HG03439 (cell line): ENCODE measurements at regions not wholly inside any gene's neighbourhood (a gene's known extent, or its start where the extent isn't known, plus 50 kb on each side); places are given as distances from the start of the nearest gene placed in this dataset.
"Not testable (repeated sequence)": the region's sequence is repeated elsewhere in the genome, so short reads cannot be mapped to it uniquely, and the experiment has no call there.

Experiments used
- ATAC-seq: cut with Tn5 transposase; IDR thresholded peaks from one replicate; pipeline ENCODE4 v1.9.1; 2021; ENCODE audit warnings: mild to moderate bottlenecking, moderate library complexity; ENCODE audit not compliant: unreplicated experiment

- not testable (repeated sequence) for ATAC-seq
Measured at GRCh38 chr13:52324831-52325230, 81.1 kb downstream of the THSD1 start.

- no peak for ATAC-seq
Measured at GRCh38 chr13:52319876-52320275, 86.1 kb downstream of the THSD1 start.

GRCh38 chr13:52309833-52310232 lies 96.1 kb downstream of the THSD1 start:
- ATAC-seq = not testable (repeated sequence)

DNA sequence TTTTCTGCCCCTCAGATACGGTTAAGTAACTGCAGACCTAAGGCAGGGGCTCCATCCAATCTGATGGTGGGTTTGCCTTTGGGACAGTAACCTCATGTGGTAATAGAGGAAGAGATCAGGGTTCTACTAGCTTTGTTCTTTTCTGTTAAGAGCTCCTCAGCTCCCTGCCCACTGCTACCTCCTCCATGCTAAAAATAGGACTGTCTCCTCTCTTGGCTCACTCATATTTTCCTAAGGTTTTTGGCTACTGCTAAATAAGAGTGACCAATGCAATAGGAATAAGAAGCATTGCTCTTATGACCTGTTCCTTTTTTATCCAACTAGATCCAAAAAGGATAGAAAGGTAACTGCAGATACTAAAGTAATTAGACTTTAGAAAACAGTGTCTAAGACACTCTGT lies 99.6 kb downstream of the THSD1 start:
- ATAC-seq = not testable (repeated sequence)

GRCh38 chr13:52303098-52303497 lies 102.9 kb downstream of the THSD1 start:
- not testable (repeated sequence) for ATAC-seq

GRCh38 chr13:52302688-52303087 lies 103.3 kb downstream of the THSD1 start:
- not testable (repeated sequence) for ATAC-seq

DNA sequence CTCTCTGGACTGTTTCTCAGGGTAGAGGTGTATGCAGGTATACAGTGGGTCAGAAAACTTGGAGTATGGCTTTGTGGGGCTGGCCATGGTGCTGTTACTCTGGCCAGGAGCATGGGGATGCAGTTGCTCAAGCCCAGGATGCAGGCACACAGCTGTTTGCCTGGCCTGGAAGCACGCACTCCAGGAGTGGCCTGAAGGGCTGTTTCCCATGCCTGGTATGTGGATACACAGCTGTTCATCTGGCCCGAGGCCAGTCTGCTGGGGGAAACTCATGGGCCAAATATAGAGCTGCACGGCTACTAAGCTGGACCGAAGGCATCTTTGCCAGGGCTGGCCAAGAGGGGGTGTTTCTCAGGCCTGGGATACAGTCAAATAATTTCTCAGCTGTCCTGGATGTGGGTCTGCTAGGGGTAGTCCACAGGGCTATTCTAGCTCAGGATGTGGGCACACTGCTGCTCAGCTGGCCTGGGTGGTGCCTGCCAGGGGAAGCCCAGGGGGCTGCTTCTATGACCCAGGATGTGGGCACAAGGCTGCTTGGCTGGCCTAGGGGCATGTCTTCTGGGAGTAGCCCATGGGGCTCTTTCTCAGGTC lies 104.1 kb downstream of the THSD1 start:
- not testable (repeated sequence) for ATAC-seq

DNA sequence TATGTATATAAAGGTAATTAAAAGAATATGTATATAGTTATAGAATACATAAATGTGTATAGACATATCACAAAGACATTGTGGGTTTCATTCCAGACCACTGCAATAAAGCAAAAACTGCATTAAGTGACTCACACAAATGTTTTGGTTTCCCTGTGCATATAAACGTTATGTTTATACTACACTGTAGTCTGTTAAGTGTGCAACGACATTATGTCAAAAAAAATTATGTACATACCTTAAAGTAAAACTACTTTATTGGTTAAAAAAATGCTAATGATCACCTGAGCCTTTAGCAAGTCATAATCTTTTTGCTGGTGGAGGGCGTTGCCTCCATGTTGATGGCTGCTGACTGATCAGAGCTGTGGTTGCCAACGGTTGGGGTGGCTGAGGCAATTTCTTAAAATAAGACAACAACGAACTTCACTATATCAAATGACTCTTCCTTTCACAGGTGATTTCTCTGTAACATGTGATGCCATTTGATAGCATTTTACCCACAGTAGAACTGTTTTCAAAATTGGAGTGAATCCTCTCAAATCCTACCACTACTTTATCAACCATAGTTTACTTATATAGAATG lies 107.8 kb downstream of the THSD1 start:
- ATAC-seq = not testable (repeated sequence)

- ATAC-seq = not testable (repeated sequence)
Measured at GRCh38 chr13:52288891-52289290, 117.1 kb downstream of the THSD1 start.

DNA sequence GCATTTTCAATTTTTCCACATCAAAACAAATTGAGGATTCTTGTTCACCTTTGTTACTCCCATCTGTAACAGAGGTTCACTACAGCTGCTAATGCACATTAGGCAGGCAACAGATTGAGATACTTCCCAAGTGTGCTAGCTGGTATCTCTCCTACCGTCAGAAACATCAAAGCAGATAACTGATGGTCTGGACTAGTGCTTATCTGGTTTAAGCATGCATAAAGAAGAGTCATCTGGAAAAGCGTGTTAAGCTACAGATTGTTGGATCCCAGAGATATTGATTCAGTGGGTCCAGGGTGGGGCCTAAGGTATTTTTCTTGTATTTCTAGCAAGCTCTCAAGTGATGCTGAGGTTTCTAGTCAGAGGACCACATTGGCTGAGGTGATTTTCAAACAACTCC lies 122.0 kb upstream of the NEK3 start:
- not testable (repeated sequence) for ATAC-seq

- not testable (repeated sequence) for ATAC-seq
Measured at GRCh38 chr13:52279408-52279807, 120.0 kb upstream of the NEK3 start.

DNA sequence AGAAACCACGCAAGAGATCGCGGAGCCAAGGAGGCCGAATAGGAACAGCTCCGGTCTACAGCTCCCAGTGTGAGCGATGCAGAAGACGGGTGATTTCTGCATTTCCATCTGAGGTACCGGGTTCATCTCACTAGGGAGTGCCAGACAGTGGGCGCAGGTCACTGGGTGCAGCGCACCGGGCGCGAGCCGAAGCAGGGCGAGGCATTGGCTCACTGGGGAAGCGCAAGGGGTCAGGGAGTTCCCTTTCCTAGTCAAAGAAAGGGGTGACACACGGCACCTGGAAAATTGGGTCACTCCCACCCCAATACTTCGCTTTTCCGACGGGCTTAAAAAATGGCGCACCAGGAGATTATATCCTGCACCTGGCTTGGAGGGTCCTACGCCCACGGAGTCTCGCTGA lies 94.9 kb upstream of the NEK3 start:
- ATAC-seq = not testable (repeated sequence)

DNA sequence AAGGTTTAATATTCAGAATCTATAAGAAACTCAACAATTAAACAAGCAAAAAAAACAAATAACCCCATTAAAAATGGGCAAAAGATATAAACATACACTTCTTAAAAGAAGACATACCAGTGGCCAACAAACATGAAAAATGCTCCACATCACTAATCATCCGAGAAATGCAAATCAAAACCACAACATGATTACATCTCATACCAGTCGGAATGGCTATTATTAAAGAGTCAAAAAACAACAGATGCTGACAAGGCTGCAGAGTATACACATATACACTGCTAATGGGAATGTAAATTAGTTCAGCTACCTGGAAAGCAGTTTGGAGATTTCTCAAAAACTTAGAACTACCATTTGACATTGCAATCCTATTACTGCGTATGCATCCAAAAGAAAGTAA lies 81.4 kb upstream of the NEK3 start:
- ATAC-seq = peak; percentile 89

- peak; percentile 60 for ATAC-seq
Measured at GRCh38 chr13:52235900-52236595, 76.7 kb upstream of the NEK3 start.

DNA sequence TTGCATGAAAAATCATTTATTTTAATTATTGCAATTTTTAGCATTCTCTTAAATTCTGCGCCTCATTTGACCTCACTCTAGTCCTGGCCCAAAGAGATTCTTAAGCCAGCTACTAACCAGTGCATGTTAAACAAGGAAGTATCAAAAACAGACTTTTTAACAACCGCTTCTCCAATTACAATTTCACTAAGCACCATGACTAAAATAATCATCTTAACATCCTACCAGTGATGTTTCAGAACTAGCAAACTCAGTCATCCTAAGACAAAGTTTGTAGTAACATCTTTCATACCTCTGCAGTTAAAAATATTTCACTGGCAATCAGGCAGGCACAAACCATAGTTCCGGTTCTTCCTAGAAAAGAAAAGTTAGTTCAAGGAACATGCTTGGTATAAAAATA lies 75.5 kb upstream of the NEK3 start:
- not testable (repeated sequence) for ATAC-seq

DNA sequence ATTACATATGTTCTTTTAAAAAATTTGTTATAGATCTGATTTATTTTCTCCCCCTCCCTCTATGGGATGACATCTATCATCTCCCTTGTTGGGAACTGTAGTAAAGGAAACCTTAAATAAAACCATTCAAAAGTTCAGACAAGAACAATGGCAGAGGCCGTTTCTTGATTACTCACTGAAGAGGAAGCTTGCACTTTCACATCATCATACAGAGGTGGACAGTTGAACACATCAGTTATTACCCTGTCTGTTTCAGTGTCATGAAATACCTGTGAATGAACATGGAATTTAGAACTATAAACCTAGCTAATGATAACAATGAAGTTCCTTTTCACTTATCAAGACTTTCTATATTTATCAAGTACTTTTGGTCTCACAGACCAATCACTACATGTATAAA lies 63.7 kb upstream of the NEK3 start:
- not testable (repeated sequence) for ATAC-seq

DNA sequence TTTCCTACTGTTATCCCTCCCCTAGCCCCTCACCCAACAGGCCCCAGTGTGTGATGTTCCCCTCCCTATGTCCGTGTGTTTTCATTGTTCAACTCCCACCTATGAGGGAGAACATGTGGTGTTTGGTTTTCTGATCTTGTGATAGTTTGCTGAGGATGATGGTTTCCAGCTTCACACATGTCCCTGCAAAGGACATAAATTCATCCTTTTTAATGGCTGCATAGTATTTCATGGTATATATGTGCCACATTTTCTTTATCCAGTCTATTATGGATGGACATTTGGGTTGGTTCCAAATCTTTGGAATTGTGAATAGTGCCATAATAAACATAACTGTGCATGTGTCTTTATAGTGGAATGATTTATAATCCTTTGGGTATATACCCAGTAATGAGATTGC lies 54.5 kb upstream of the NEK3 start:
- ATAC-seq = not testable (repeated sequence)

DNA sequence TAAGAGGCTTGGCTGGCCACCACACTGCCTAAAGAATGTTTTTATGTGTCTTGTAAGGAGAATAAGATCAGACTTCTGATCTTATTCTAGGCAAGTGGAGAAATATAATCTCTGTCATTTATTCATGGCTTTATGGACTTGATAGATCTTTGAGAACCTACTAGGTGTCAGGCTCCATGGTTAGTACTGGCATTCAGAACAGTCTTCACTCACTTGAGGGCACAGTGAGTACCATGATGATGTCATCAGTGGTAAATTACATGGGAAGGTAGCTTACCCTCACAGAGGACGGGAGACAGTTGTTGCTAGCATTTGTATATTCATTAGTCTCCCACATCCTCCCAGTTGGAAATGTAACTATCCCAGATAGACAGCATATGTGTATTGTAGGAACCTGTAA lies 53.5 kb upstream of the NEK3 start:
- ATAC-seq = not testable (repeated sequence)

DNA sequence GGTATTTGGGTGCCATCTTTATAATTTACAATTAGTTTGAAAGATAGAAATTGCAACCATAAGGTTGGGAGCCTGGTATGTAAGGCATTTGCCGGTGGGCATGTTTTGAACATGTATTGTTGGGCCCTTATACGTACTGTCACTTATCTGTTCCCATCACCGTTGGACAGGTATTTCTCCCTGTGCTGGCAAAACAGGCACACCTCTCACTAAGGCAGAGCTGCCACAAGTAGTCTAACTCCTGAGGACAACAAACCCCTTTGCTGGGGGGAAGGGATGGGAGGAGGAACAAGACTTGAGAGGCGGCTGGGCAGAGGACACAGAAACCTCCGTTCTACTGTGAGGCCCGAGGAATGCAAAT lies 52.0 kb upstream of the NEK3 start:
- not testable (repeated sequence) for ATAC-seq

DNA sequence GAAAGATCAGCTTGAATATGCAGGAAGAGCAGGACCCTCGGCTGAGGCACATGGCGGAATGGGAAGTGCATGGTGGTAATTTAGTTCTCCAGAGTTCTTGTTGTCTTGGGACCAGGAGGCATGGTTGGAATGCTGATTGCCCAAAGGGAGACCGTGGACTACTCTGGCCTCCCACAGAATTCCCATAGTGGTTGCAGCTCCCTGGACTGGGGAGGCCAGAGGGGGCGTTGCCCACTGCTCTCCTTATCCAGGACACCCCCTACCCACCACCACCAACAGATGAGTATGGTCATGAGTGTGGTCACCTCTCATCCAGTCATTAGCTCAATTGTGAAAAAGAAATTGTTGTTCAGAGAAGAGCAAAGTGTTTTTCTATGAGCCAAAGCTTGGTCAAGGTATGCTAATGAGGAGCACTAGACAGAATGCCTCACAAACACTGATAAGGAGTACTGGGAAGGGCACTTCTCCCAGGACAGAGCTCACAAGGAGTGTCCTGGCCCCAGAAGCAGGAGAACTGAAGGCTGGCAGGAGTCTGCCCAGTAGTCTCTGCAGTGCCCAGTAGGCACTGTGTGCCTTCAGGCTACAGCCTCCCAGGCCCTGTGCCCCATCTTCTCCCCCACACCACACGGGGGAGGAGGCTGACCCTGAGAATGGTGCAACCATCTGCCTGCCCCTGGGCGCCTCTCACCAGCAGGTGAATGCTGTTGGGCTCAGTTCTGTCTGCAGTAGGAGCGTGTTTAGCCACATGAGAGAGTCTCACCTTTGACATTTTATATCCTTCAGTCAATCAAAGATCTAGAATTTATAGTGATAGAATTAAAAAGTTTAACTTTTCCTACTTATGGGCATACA lies 51.4 kb upstream of the NEK3 start:
- ATAC-seq = not testable (repeated sequence)
